ENCODE measurements at regions not wholly inside any gene's neighbourhood (a gene's known extent, or its start where the extent isn't known, plus 50 kb on each side); places are given as distances from the start of the nearest gene placed in this dataset.
"Not testable (repeated sequence)": the region's sequence is repeated elsewhere in the genome, so short reads cannot be mapped to it uniquely, and the experiment has no call there.

GRCh38 chr9:91008568-91008967 is 206.9 kb downstream of the SYK start:
- CTCF ChIA-PET: no interaction called here
- no peak for DNase-seq (ENCODE audit: extremely low spot score)
- POLR2A ChIA-PET: no interaction called here
- TF ChIP-seq CTCF (IDR thresholded peaks at IDR 0.05; ENCODE audit: control extremely low read depth, extremely low read depth, low read depth, missing control alignments): no peak

GRCh38 chr9:91011891-91012290 is 210.3 kb downstream of the SYK start:
- POLR2A ChIA-PET: no interaction called here
- no peak for DNase-seq (ENCODE audit: extremely low spot score)
- CTCF ChIA-PET: interaction anchor here (1.2 kb wide), 1 partner anchor 40 kb away, joined by 4 read pairs; no protein-coding TSS in a partner anchor
- no peak for TF ChIP-seq CTCF (IDR thresholded peaks at IDR 0.05; ENCODE audit: control extremely low read depth, extremely low read depth, low read depth, missing control alignments)

- POLR2A ChIA-PET: no interaction called here
- TF ChIP-seq CTCF (IDR thresholded peaks at IDR 0.05; ENCODE audit: control extremely low read depth, extremely low read depth, low read depth, missing control alignments): no peak
- CTCF ChIA-PET: interaction anchor here (1.0 kb wide), 1 partner anchor 15 kb away, joined by 3 read pairs; no protein-coding TSS in a partner anchor
- no peak for DNase-seq (ENCODE audit: extremely low spot score)
Measured at GRCh38 chr9:91012933-91013841, 211.6 kb downstream of the SYK start.

GRCh38 chr9:91017245-91017644 is 215.6 kb downstream of the SYK start:
- POLR2A ChIA-PET: no interaction called here
- CTCF ChIA-PET: interaction anchor here (1.2 to 1.4 kb wide), 2 partner anchors 10 to 18 kb away, joined by 3 to 4 read pairs; no protein-coding TSS in a partner anchor
- TF ChIP-seq CTCF (IDR thresholded peaks at IDR 0.05; ENCODE audit: control extremely low read depth, extremely low read depth, low read depth, missing control alignments): no peak
- no peak for DNase-seq (ENCODE audit: extremely low spot score)

- DNase-seq (ENCODE audit: extremely low spot score); POLR2A ChIA-PET; CTCF ChIA-PET: not testable (repeated sequence)
Measured at GRCh38 chr9:91019871-91020270, 218.3 kb downstream of the SYK start.

- DNase-seq (ENCODE audit: extremely low spot score); POLR2A ChIA-PET; CTCF ChIA-PET: not testable (repeated sequence)
Measured at GRCh38 chr9:91021656-91022055, 220.0 kb downstream of the SYK start.

- DNase-seq (ENCODE audit: extremely low spot score): no peak
- TF ChIP-seq CTCF (IDR thresholded peaks at IDR 0.05; ENCODE audit: control extremely low read depth, extremely low read depth, low read depth, missing control alignments): no peak
- POLR2A ChIA-PET: no interaction called here
- CTCF ChIA-PET: interaction anchor here (1.7 kb wide), 1 partner anchor 10 kb away, joined by 5 read pairs; no protein-coding TSS in a partner anchor
Measured at GRCh38 chr9:91023741-91024140, 222.1 kb downstream of the SYK start.

All from GM10248 (cell line).